D341Med (cell line): ENCODE measurements at regions not wholly inside any gene's neighbourhood (a gene's known extent, or its start where the extent isn't known, plus 50 kb on each side); places are given as distances from the start of the nearest gene placed in this dataset.

Experiments
- DNase-seq: peaks from one replicate; pipeline ENCODE4 v3.0.0; 2012; ENCODE audit warnings: low spot score

- DNase-seq = no peak
Measured at GRCh38 chr7:47221826-47222225, 360.1 kb downstream of the TNS3 start.

- no peak for DNase-seq
Measured at GRCh38 chr7:47218378-47219176, 363.3 kb downstream of the TNS3 start.

DNA sequence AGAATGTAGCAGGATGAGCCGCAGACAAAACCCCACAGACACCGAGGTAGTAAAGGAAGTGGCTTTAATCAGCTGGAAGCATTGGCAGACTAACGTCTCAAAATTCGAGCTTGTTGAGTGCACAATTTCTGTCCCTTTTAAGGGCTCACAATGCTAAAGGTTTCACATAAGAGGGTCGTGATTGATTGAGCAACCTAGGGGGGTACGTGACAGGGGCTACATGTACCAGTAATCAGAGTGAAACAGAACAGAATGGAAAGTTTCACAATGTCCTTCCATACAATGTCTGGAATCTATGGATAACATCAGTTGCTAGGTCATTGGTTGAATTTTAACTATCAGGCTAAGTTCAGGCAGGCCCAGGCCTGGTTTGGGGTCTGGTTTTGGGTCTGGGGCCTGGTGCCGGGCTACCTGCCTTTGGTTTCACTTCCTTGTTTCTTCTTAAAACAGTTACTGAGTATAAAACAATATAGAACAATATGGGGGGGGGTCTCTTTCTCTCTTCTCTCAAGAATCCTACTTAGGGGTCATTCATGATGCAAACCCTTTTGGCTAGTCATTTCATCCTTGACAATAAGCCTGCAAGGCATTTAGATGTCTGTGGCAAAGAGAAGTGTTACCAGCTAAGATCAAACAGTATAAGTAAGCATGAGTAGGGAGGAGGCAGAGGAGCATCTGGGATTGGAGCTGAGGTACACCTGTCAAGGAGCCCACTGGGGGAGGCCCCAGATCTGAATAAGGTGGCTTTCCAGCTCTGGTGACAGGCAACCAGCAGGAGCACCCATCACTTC, 364.1 kb downstream of the TNS3 start:
- DNase-seq = no peak

GRCh38 chr7:47217086-47217485, 364.8 kb downstream of the TNS3 start:
- no peak for DNase-seq

- no peak for DNase-seq
Measured at GRCh38 chr7:47216439-47216838, 365.5 kb downstream of the TNS3 start.

GRCh38 chr7:47215640-47216039, 366.3 kb downstream of the TNS3 start:
- no peak for DNase-seq

DNA sequence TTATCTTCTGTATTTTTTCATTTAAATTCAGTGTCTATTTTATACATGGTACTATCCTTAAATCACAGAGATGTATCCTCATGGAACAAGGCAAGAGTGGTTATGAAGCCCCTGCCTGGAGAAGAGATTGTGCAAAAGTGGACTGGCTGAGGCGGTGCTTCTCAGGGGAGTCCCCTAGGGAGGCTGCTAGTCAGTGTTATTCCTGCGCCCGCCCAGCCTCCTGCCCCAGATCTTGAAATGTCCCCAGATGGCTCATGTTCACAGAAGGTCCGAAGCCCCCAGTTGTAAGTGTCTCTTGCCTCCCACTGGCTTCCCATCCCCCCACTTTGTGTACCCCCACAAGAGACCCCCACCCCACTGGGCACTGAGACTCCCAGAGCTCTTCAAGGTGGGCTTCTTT, 366.9 kb downstream of the TNS3 start:
- no peak for DNase-seq

- DNase-seq = no peak
Measured at GRCh38 chr7:47213276-47213675, 368.6 kb downstream of the TNS3 start.

GRCh38 chr7:47211519-47211973, 370.4 kb downstream of the TNS3 start:
- DNase-seq = no peak

- DNase-seq = no peak
Measured at GRCh38 chr7:47210281-47210854, 371.5 kb downstream of the TNS3 start.

DNA sequence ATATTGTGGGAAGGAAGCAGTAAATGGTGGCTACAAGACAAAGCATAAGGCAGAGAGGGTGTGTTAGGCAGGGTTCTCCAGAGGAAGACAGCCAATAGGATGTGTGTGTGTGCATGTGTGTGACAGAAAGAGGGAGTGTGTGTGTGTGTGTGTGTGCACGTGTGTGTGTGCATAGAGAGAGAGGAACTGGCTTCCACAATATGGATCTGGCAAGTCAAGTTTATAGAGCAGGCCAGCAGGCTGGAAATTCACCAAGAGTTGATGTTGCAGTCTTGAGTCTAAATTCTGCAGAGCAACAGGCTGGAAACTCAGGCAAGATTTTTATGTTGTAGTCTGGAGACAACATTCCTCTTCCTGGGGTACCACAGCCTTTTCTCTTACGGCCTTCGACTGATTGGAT, 374.0 kb downstream of the TNS3 start:
- DNase-seq = no peak

DNA sequence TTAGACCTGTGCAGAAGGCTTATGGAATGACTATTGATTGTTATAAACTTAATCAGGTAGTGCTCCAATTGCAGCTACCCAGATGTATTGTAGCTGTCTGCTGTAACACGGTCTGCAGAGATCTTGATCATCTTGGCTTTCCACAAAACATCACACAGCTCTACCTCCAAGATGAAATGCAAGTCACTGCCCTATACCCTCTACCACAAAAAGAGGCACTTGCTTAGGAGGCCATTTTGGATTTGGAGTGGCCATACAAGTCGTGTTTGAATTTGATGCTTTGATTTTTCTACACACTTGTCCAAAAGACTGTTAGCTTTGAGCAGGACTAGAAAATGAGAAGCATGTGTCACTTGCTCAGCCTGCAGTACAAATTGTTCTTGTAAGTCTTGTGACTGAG, 377.2 kb downstream of the TNS3 start:
- DNase-seq = no peak

DNA sequence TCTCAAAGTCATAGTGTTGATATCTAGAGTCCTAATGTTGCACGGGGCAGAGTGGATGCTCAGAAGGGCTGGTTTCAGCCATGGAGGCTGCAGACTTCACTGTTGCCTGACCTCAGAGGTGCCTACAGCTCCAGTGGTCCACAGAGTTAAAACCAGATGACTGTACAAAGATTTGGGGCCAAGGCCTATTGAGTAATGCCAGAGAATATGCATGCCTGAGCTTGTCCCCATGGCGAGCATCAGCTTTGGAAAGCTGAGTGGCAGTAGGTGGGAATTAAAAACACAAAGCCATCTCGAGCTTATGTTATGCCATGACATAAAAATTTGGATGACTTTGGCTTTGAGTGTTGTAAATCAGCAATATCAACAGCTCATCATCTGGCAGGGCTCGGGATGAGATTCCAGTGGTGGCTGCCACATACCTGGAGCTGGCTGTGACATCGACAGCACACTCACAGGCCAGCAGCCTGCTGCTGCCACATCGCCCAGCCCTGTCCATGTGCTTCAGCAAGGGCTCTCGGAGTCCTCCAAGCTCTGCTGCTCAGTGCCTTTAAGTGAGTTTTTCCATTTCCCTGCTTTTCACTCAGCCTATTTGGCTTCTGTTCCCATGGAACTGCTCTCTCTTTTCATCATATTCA, 379.6 kb downstream of the TNS3 start:
- DNase-seq = no peak

DNA sequence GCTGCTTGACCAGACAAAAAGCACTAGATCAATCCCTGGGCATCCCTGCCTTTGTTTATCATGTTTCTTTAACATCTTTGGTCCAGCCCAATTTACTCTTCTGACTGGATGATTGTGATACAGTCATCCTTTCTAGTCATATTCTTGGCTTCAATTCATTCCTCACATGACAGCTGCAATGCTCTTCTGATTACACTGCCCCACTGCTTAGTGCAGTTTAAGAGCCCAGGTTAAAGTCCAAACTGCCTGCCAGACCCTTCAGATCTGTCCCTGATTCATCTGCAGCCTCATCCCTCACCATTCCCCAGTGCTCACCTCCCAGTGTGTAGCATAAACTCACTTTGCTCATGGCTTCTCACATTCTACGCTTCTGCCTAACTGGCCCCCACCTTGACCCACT, 383.8 kb downstream of the TNS3 start:
- no peak for DNase-seq

DNA sequence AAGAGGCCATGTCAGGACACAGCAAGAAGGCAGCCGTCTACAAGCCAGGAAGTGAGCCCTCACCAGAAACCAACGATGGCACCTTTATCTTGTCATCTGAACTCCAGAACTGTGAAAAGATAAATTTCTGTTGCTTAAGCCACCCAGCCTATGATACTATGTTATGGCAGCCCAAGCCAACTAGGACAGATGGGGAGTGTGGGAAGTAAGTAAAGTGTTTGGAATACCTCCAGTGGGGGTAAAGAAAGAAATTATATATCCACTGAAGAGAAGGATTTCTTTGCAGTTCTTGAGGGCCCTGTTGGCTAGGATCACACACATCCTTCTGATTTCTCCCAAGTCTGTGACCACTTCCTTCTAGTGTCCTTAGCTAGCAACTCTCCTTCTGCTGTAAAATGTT, 384.4 kb downstream of the TNS3 start:
- no peak for DNase-seq

- no peak for DNase-seq
Measured at GRCh38 chr7:47196737-47197136, 385.2 kb downstream of the TNS3 start.

- no peak for DNase-seq
Measured at GRCh38 chr7:47196106-47196645, 385.7 kb downstream of the TNS3 start.

DNA sequence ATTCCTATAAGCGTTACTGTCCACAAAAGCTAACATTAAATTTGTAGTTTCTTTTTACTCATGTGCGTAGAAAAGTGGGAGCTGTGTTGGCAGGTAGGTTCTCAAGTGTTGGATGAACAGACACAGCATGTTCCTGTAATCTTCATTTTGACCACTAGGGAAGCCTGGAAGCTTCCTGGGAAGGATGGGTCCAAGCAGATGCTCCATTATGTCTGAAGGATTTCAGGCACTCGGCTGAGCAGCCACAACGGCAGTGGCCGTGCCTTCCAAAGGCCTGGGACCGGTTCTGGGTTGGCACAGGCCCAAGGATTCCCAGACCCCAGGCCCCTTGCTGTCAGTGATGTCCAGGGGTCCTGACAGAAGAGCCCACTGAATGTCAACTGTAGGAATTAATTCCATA, 386.3 kb downstream of the TNS3 start:
- no peak for DNase-seq

DNA sequence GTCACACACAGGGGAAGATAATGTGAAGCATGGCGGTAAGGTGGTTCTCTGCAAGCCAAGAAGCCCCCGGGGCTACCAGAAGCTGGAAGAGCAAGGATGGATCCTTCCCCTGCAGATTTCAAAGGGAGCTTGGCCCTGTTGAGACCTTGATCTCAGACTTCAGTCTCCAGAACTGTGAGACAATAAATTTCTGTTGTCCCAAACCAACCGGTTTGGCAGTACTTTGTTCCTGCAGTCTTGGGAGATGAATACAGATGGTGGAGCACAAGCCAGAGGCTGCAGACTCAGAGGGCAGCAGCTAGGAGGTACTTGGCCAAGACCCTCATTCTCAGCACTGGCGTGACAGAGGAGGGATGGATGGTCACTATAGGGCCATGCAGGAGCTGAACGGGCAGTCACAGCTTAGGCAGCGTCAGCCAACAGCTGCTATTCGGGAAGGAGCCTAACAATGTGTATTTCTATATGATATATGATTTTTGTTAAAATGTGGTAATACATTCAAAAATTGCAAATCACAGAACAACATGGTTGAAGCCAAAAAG, 387.3 kb downstream of the TNS3 start:
- DNase-seq = no peak

- no peak for DNase-seq
Measured at GRCh38 chr7:47192978-47193377, 388.9 kb downstream of the TNS3 start.

DNA sequence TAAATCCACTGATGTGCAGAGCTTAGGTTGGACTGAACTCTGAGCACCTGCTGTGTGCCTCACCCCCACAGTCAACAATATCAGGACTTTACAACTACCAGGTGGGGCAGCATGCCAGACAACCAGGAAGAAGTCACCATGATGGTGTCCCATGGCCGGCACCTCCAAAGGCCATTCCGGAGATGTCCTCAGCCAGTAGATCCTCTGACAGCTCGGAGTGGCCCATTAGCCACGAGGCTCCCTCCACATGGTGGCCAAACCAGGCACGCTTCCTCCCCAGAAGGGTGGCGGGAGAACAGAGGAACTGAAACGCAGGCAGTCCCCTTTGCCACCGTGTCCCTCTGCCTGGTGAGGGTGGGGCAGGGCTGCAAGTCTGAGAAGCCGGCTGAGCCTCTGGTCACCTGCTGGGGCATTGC, 390.0 kb downstream of the TNS3 start:
- no peak for DNase-seq

DNA sequence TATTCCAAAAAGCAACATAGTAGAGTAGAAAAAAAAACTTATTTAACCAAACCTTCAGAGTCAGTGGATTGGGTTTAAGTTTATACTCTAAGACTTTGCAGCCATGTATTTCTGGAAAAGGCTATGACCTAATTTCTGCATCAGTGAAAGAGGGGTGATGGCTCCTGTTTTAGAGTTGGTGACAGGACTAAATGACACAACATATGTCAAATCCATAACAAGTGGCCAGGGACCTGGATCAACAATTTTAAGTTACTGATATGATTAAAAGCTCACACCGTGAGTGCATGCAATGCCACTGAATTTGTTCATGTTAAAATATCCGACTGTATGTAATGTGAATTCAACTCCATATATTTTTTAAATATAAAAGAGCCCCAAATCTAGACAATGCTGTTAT, 390.6 kb downstream of the TNS3 start:
- no peak for DNase-seq
